GM20000 (cell line): ENCODE measurements at regions not wholly inside any gene's neighbourhood (a gene's known extent, or its start where the extent isn't known, plus 50 kb on each side); places are given as distances from the start of the nearest gene placed in this dataset.

Experiments used
- DNase-seq: peaks from one replicate; pipeline ENCODE4 v3.0.0; 2012; ENCODE audit warnings: low spot score
- TF ChIP-seq, protein P1 (sequence below): IDR thresholded peaks from 2 replicates; pipeline ENCODE4 v1.5.1; 2012; ENCODE audit warnings: mild to moderate bottlenecking, control low read depth; ENCODE audit errors: extremely low read depth, missing control alignments

GRCh38 chr1:104064399-104064798 lies 314.7 kb downstream of the AMY1C start:
- TF ChIP-seq, protein P1, sequence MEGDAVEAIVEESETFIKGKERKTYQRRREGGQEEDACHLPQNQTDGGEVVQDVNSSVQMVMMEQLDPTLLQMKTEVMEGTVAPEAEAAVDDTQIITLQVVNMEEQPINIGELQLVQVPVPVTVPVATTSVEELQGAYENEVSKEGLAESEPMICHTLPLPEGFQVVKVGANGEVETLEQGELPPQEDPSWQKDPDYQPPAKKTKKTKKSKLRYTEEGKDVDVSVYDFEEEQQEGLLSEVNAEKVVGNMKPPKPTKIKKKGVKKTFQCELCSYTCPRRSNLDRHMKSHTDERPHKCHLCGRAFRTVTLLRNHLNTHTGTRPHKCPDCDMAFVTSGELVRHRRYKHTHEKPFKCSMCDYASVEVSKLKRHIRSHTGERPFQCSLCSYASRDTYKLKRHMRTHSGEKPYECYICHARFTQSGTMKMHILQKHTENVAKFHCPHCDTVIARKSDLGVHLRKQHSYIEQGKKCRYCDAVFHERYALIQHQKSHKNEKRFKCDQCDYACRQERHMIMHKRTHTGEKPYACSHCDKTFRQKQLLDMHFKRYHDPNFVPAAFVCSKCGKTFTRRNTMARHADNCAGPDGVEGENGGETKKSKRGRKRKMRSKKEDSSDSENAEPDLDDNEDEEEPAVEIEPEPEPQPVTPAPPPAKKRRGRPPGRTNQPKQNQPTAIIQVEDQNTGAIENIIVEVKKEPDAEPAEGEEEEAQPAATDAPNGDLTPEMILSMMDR, result no peak
- DNase-seq, result no peak

DNA sequence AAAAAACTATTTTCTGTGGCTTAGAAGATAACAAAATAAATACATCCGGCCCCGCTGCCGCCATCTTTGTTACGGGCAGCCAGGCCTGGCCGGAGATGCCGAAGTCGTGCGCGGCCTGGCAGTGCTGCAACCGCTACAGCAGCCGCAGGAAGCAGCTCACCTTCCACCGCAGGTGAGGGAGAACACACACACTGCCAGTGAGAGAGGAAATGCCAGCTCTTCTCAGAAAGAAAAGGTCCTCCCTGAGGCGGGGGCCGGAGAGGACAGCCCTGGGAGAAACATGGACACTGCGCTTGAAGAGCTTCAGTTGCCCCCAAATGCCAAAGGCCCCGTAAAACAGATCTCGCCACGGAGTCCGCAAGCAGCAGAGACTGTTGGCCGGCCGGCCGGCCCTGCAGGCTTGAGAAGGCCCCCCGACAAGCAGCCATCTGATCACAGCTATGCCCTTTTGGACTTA lies 323.2 kb downstream of the AMY1C start:
- DNase-seq, result no peak
- TF ChIP-seq, protein P1, result no peak

GRCh38 chr1:104073463-104073902 lies 323.8 kb downstream of the AMY1C start:
- TF ChIP-seq, protein P1, result no peak
- no peak for DNase-seq

DNA sequence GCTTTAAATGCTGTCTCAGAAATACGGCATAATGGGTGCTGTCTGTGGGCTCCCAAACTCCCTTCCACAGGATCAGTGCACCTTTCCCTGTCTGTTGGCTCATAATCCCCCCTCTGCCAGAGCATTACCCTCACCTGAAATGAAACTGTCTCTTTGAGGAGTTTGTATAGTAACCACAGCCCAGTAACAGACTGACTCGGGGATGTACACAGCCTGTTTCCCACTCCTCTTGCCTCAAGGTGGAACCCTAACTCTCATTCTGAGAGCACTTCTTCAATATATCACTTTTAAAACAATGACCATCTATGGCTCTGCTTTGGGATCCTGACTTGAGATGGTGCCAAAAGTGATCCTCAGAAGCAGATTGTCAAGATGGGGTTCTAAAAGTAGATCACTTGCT lies 332.5 kb downstream of the AMY1C start:
- TF ChIP-seq, protein P1, result no peak
- no peak for DNase-seq

DNA sequence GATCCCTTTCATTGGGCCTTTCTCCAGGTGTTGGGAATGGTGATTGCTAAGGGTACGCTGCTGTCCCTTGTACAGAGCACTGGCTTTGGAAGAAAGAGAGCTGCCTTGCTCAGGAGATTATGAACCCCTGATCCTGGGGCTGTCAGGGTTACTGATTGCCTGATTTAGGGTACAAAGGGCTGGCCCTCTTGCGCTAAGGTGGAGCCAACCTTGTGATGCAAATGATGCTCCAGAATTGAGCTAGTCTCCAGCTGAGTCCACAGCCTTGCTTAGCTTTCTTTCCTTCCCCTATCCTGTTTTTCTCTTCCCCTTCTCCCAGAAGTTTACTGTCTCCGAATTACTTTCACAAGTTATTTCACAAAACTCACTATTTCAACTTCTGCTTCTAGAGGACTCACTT lies 334.7 kb downstream of the AMY1C start:
- TF ChIP-seq, protein P1, result no peak
- DNase-seq, result no peak

DNA sequence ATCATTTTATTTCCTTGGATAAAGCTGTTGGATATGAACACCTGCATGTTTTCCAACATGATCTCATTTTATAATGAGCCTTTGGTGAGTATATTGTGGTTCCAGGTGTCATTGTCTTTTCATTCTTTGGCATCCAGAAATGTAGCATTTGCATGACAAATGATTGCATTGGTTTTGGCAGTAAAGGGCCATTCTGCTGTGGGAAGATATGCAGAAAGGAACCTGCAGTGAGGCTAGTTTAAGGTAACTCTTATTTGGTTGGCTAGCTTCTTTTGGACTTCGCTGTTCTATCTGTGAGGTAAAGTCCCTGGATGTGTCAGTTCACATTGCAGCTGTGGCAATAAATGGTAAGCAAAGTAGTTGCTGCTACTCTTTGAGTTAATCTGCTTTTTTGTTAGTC lies 343.0 kb downstream of the AMY1C start:
- no peak for DNase-seq
- TF ChIP-seq, protein P1, result no peak

GRCh38 chr1:104098837-104099236 lies 349.1 kb downstream of the AMY1C start:
- TF ChIP-seq, protein P1, result no peak
- DNase-seq, result no peak
